PFSK-1 (cell line): ENCODE measurements at regions not wholly inside any gene's neighbourhood (a gene's known extent, or its start where the extent isn't known, plus 50 kb on each side); places are given as distances from the start of the nearest gene placed in this dataset.

Source experiments
- FOXP2 ChIP-seq: optimal IDR thresholded peaks from 2 replicates; pipeline ENCODE3; 2011; ENCODE audit warnings: borderline replicate concordance, control low read depth, inconsistent platforms; ENCODE audit not compliant: insufficient read depth; ENCODE audit errors: extremely low read length, extremely low read depth
- POLR2AphosphoS5 ChIP-seq: IDR thresholded peaks from 2 replicates; pipeline ENCODE4 v1.6.1; 2012; ENCODE audit warnings: low read depth, mild to moderate bottlenecking, control low read depth, low read length, moderate library complexity
- REST ChIP-seq, 2 experiments: IDR thresholded peaks; 2 replicates each; pipeline versions ENCODE4 v1.6.1 to v1.8.0; 2011 to 2012; ENCODE audit warnings: low read depth in 2 of 2, low read length in 2 of 2, control low read depth in 1 of 2, inconsistent platforms in 1 of 2, mild to moderate bottlenecking in 1 of 2, moderate library complexity in 1 of 2; ENCODE audit not compliant: insufficient read depth in 1 of 2
- SIN3A ChIP-seq: IDR thresholded peaks from 2 replicates; pipeline ENCODE4 v1.6.1; 2012; ENCODE audit warnings: mild to moderate bottlenecking, low read length, moderate library complexity, borderline replicate concordance; ENCODE audit not compliant: insufficient read depth
- TAF1 ChIP-seq: IDR thresholded peaks from 2 replicates; pipeline ENCODE4 v1.6.1; 2012; ENCODE audit warnings: low read length, control low read depth, borderline replicate concordance; ENCODE audit not compliant: insufficient read depth

- TF ChIP-seq SIN3A (no peak), POLR2AphosphoS5 (no peak), TAF1 (no peak), FOXP2 (no peak), REST (IDR thresholded peaks at IDR 0.05; ENCODE audit: insufficient read depth in 1 of 2, low read depth in 2 of 2, low read length in 2 of 2) (no peak)
Observed at GRCh38 chr16:55393991-55394390, 70.0 kb downstream of the IRX6 start.

- TF ChIP-seq TAF1 = no peak
- TF ChIP-seq SIN3A = no peak
- no peak for TF ChIP-seq REST (IDR thresholded peaks at IDR 0.05; ENCODE audit: insufficient read depth in 1 of 2, low read depth in 2 of 2, low read length in 2 of 2)
- no peak for TF ChIP-seq POLR2AphosphoS5
- no peak for TF ChIP-seq FOXP2
Observed at GRCh38 chr16:55398762-55399161, 74.8 kb downstream of the IRX6 start.

GRCh38 chr16:55399911-55400310 lies 75.9 kb downstream of the IRX6 start:
- no peak for TF ChIP-seq POLR2AphosphoS5
- no peak for TF ChIP-seq REST (IDR thresholded peaks at IDR 0.05; ENCODE audit: insufficient read depth in 1 of 2, low read depth in 2 of 2, low read length in 2 of 2)
- TF ChIP-seq FOXP2 = no peak
- TF ChIP-seq TAF1 = no peak
- no peak for TF ChIP-seq SIN3A

GRCh38 chr16:55401046-55401445 lies 77.0 kb downstream of the IRX6 start:
- no peak for TF ChIP-seq POLR2AphosphoS5
- no peak for TF ChIP-seq SIN3A
- no peak for TF ChIP-seq REST (IDR thresholded peaks at IDR 0.05; ENCODE audit: insufficient read depth in 1 of 2, low read depth in 2 of 2, low read length in 2 of 2)
- no peak for TF ChIP-seq FOXP2
- no peak for TF ChIP-seq TAF1

- TF ChIP-seq FOXP2 (no peak), SIN3A (no peak), POLR2AphosphoS5 (no peak), REST (IDR thresholded peaks at IDR 0.05; ENCODE audit: insufficient read depth in 1 of 2, low read depth in 2 of 2, low read length in 2 of 2) (no peak)
Observed at GRCh38 chr16:55403464-55403863, 75.5 kb upstream of the MMP2 start.
